HL-60 (cell line): ENCODE measurements at regions not wholly inside any gene's neighbourhood (a gene's known extent, or its start where the extent isn't known, plus 50 kb on each side); places are given as distances from the start of the nearest gene placed in this dataset.

ENCODE experiments used
- CTCF ChIP-seq: IDR thresholded peaks from one replicate; pipeline ENCODE4 v1.5.1; 2011; ENCODE audit warnings: low read length, control low read depth, inconsistent platforms; ENCODE audit not compliant: insufficient read depth
- REST ChIP-seq: IDR thresholded peaks from 2 replicates; pipeline ENCODE4 v1.6.1; 2012; ENCODE audit warnings: low read depth; ENCODE audit not compliant: insufficient replicate concordance

- TF ChIP-seq CTCF (no peak), REST (no peak)
Observed at GRCh38 chr4:74848774-74849173, 54.5 kb upstream of the BTC start.
